ENCODE measurements at regions not wholly inside any gene's neighbourhood (a gene's known extent, or its start where the extent isn't known, plus 50 kb on each side); places are given as distances from the start of the nearest gene placed in this dataset.

DNA sequence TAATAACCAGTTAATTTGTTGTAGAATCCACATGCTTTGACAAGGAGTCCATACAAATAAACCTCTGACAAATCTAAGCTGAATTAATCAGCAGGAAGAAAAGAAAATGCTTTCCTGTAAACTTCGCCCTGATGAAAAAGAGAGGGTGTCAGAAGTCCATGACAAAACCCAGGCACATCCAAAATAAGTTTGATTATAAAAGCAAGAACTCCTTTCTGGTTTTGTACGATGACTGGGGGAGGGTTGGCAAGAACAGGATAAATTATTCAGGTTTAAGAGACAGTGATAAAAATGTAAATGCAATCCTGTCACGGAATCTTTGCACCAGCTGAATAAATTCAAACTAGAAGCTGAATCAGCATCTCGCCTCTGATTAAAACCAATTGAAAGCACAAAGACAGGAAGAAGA lies 469.2 kb upstream of the TNP1 start:
- DNase-seq (ENCODE audit: extremely low read depth, low read depth): no peak

GRCh38 chr2:217328622-217328978 lies 468.7 kb upstream of the TNP1 start:
- no peak for DNase-seq (ENCODE audit: extremely low read depth, low read depth)

GRCh38 chr2:217327953-217328621 lies 468.2 kb upstream of the TNP1 start:
- DNase-seq (ENCODE audit: extremely low read depth, low read depth): no peak

- DNase-seq (ENCODE audit: extremely low read depth, low read depth): no peak
These were observed 466.6 kb upstream of the TNP1 start for GRCh38 chr2:217326238-217327022.

GRCh38 chr2:217325816-217326215 lies 466.0 kb upstream of the TNP1 start:
- no peak for DNase-seq (ENCODE audit: extremely low read depth, low read depth)

DNA sequence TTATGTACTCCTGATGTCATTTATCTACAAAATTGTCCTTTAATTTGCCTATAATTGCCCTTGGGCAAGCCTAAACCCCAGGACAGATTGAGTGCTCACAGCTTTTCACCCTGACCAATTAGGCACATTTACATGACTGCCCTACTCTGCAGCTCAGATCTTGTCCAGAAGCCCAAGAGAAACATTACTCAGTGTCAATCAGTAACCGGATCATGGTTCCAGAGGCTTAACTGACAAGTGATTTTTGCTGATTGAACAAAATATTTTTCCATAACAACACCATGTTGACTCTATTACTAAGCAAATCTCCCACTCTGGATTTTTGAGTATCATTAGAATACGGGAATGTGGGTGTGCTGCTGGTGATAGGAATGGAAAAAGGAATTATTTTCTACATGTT lies 465.4 kb upstream of the TNP1 start:
- DNase-seq (ENCODE audit: extremely low read depth, low read depth): no peak

- no peak for DNase-seq (ENCODE audit: extremely low read depth, low read depth)
These were observed 456.9 kb upstream of the TNP1 start for GRCh38 chr2:217316743-217317142.

DNA sequence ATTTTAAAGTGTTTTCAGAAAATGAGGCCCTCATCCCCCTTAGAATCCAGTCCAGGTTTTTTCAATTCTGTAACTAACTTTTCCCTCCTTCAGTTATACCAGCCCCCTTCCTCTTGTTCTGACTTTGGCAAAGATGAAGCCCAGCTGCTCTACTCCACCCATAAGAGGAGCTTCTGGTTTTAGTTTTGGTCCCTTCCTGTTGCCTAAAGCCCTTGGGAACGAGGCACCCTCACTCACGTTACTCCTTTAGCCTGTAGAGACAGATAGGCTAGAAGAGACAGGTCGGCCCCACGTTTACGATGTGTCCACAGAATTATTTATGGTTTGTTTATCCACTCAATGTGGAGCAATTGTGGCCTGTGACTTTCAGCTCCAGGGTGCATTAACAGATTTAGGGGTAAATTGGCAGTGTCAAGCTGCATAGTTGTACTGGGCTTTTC lies 454.2 kb upstream of the TNP1 start:
- DNase-seq (ENCODE audit: extremely low read depth, low read depth): no peak

DNA sequence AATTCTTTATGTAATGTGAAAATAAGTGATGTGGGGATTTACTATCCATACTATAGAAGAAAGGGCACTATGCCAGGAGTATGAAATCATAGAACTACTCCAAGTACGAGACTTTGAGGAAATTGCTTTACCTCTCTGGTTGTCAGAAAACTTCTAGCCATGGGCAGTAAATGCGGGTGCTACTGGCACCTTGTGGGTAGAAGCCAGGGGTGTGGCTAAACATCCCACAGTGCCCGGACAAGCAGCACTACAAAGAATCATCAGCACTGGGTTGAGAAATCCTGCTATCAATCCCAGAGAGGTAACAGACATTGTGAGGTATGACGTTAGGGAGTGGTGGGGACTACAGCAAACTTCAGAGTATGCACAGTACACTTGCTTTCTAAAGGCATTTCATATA lies 453.5 kb upstream of the TNP1 start:
- DNase-seq (ENCODE audit: extremely low read depth, low read depth): no peak

- no peak for DNase-seq (ENCODE audit: extremely low read depth, low read depth)
These were observed 449.2 kb upstream of the TNP1 start for GRCh38 chr2:217309056-217309455.

DNA sequence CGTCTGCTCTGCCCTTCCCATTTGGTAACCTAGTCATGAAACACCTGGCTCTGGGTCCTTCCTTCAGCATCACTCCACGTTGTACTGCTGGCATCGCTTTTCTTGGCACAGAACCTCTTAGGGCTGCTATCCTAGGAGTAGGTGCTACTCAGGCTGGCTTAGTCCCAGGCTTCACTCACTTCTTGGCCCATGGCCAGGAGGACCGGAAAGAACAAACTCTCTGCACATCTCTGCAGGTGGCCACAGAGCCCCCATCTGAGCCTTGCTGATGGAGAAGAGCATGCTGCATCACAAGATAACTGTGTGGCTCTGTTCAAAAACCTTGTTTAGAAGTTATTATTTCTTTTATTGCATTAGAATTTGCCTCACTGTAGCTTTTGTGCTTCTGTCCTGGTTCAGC lies 447.2 kb upstream of the TNP1 start:
- DNase-seq (ENCODE audit: extremely low read depth, low read depth): no peak

DNA sequence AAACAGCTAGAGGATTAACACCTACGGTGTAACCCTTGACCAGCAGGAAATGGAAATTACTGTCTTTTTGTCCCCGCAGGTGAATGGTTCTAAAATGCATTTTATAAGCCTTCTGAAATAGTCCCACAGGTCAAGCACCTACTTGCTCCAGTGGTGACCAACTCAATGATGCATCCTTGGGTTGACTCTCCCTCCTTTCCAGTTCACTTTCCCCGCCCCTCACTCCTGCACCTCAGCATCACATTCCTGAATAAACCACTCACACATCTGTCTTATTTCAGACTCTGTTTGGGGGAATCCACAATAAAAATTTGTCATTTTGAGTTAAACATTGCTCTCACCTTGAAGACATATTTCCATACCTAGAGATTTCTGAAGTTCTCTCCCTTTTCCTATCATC lies 446.0 kb upstream of the TNP1 start:
- DNase-seq (ENCODE audit: extremely low read depth, low read depth): no peak

- no peak for DNase-seq (ENCODE audit: extremely low read depth, low read depth)
These were observed 444.7 kb upstream of the TNP1 start for GRCh38 chr2:217304582-217304981.

DNA sequence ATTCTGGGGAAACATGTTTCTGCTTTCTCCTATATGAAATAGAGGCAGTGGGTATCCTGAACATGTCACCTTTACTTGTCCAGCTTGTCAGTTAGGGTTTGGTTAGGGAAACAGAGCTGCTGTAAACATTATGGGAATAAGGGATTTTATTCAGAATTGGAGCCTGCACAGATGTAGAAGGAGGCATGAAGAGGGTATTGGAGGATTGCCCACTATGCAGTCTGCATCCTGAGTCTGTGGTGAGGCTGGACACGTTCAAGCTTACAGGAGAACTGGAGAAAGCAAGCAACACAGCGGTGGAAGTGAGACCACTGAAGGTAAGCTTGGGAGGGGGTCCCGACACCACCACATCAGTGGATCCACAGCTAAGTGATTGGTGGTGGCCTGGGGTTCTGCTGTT lies 443.0 kb upstream of the TNP1 start:
- no peak for DNase-seq (ENCODE audit: extremely low read depth, low read depth)

GRCh38 chr2:217301142-217301925 lies 441.5 kb upstream of the TNP1 start:
- DNase-seq (ENCODE audit: extremely low read depth, low read depth): no peak

GRCh38 chr2:217299590-217299989 lies 439.7 kb upstream of the TNP1 start:
- no peak for DNase-seq (ENCODE audit: extremely low read depth, low read depth)

DNA sequence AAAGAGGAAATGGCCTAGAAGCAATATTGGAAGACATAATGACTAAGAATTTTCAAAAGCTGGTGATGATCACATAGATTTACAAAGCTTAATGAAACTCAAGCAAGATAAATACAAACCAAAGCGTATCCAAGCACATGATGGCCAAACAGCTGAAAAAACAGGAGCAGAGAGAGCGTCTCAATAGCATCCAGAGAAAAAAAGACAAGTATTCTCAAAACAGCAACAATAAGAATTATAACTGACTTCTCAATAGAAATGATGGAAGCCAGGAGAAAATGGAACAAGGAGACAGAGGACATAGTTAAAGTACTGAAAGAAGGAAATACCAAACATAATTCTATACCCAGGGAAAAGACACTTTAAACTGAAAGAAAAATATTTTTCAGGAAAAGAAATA lies 437.2 kb upstream of the TNP1 start:
- no peak for DNase-seq (ENCODE audit: extremely low read depth, low read depth)

DNA sequence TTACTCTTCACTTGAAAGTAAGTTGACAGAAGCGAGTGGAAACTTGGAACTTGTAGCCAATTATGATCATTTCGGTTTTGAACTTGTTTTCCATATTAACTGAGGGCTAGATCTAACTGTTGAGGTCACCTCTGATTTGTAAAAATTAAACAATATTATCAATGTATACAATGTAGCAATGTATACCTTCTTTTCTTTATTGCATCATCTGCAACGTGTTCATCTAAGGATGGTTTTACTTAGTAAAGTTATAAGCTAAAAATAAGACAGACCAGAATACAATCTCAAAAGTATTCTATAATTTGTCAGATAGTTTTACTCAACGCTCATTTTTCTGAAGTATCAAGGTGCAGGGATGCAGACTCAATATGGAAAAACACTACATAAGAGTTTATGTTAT lies 435.0 kb upstream of the TNP1 start:
- no peak for DNase-seq (ENCODE audit: extremely low read depth, low read depth)

GRCh38 chr2:217294211-217294610 lies 434.3 kb upstream of the TNP1 start:
- no peak for DNase-seq (ENCODE audit: extremely low read depth, low read depth)

DNA sequence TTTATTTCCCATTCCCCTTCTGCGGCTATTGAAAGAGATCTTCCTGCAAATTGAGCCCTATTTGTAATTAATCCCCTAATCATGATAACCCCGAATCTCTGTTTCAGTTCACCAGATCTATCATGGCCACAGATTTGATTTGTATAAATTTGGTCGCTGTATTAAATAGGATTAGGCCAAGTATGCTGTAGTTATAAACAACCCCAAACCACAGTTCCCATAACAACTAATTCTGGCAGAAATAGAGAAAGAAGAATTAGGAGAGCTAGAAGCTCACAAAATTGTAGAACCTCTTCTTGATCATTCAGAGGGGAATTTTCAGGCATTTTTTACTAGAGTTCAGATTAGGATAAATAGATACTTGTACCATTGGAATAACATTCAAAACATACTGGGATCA lies 433.7 kb upstream of the TNP1 start:
- no peak for DNase-seq (ENCODE audit: extremely low read depth, low read depth)

GRCh38 chr2:217293046-217293445 lies 433.2 kb upstream of the TNP1 start:
- no peak for DNase-seq (ENCODE audit: extremely low read depth, low read depth)

GRCh38 chr2:217291259-217291658 lies 431.4 kb upstream of the TNP1 start:
- no peak for DNase-seq (ENCODE audit: extremely low read depth, low read depth)
